HG03045 (cell line): ENCODE measurements at regions not wholly inside any gene's neighbourhood (a gene's known extent, or its start where the extent isn't known, plus 50 kb on each side); places are given as distances from the start of the nearest gene placed in this dataset.
"Not testable (repeated sequence)": the region's sequence is repeated elsewhere in the genome, so short reads cannot be mapped to it uniquely, and the experiment has no call there.

Experiments used
- ATAC-seq: cut with Tn5 transposase; IDR thresholded peaks from one replicate; pipeline ENCODE4 v1.9.1; 2021; ENCODE audit warnings: mild to moderate bottlenecking, moderate library complexity; ENCODE audit not compliant: unreplicated experiment

DNA sequence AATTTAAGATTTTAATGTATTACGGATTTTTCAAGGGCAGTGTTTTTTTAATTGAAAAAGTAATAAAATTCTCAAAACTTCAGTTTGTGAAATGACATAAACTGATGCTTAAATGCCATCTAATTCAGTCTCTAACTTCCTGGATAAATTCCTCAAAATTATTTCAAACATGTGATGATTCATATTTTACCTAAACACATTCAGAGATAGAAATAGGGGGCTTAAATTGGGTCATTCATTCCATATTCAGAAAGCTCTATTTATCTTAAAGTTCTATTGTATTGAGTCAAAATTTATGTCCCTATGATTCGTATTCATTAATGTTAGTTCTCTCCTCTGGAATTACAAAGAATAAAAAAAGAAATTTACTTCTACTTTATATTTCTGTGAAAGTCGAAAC is 713.6 kb upstream of the CHRM3 start:
- no peak for ATAC-seq

DNA sequence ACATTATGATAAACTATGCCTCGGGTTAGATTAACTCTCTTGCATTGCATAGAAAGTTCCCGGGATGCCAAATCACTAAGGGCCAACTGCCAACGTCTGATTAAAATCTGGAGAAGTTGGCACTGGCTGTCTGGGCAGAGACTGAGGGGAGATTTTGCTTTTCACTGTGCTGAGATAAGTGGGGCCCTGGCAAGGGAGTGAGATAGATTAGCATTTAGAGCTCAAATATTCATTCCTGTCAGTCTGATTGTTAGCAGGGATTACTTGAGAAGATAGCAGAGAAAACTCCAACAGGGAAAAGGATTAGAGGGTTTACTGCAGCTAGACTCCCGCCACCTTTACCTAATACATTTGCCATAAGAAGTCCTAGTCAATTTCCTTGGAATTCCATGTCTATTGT is 714.1 kb upstream of the CHRM3 start:
- ATAC-seq = no peak

GRCh38 chr1:238664139-238664538 is 722.2 kb upstream of the CHRM3 start:
- no peak for ATAC-seq

DNA sequence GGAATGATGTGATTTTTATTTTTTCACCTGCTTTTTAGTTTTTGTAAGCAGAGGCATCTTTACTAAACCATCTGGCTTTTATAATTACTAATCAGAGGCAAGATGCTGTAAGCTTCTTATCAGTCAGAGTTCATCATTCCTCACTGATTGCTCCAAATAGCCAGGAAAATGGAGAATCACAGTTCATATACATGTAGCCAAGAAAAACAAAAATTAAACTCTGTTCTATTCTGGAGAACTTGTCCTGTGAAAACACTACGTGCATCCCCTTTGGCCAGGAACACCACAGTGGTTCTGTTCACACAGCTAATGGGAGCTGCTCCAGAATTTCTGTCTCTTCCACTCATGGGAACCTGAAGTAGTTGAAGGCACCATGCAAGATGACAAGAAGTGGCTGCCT is 725.5 kb upstream of the CHRM3 start:
- no peak for ATAC-seq

DNA sequence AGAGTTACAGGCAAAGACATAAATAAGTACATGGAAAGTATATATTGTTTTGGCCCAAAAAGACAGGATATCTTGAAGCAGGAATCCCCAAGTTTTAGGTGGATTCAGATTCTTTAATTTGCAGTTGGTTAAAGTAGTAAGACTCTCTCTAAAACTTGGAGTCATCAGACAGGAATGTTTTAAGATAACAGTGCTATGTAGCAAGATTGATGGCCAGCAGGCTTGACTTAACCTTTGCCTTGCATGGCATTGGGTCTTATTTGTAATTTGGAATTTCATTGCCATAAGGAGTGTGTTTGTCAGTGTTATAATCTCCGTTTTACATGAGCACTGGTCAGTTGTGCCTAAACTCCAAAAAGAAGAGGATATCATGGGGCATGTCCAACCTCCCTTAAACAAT is 727.6 kb upstream of the CHRM3 start:
- no peak for ATAC-seq

- ATAC-seq = no peak
These were observed 732.6 kb upstream of the CHRM3 start for GRCh38 chr1:238653693-238654321.

- ATAC-seq = no peak
These were observed 733.9 kb upstream of the CHRM3 start for GRCh38 chr1:238652346-238652968.

GRCh38 chr1:238649200-238649599 is 737.2 kb upstream of the CHRM3 start:
- no peak for ATAC-seq

- no peak for ATAC-seq
These were observed 737.6 kb upstream of the CHRM3 start for GRCh38 chr1:238648751-238649150.

- ATAC-seq = no peak
These were observed 738.1 kb upstream of the CHRM3 start for GRCh38 chr1:238648296-238648695.

DNA sequence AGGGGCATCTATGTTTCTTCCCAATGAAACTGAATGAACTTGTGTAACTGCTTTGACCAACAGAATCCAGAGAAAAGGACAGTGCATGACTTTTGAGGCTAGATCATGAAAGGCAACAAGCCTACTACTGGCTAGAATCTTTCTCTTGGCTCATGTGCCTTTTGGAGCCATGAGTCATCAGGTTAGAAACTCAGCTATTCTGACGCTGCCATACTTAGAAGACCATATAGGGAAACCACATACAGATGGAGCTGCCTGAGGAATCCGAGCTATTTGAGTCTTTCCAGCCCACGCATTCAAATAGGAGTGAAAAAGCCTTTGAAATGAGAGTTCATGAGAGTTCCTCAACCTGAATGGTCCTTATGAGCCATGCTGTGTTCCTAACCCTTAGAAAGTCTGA is 738.5 kb upstream of the CHRM3 start:
- ATAC-seq = no peak

- no peak for ATAC-seq
These were observed 744.1 kb upstream of the CHRM3 start for GRCh38 chr1:238642231-238642630.

- no peak for ATAC-seq
These were observed 746.5 kb upstream of the CHRM3 start for GRCh38 chr1:238639861-238640260.

- ATAC-seq = no peak
These were observed 737.4 kb upstream of the ZP4 start for GRCh38 chr1:238628110-238628509.

GRCh38 chr1:238624776-238625175 is 734.1 kb upstream of the ZP4 start:
- no peak for ATAC-seq

DNA sequence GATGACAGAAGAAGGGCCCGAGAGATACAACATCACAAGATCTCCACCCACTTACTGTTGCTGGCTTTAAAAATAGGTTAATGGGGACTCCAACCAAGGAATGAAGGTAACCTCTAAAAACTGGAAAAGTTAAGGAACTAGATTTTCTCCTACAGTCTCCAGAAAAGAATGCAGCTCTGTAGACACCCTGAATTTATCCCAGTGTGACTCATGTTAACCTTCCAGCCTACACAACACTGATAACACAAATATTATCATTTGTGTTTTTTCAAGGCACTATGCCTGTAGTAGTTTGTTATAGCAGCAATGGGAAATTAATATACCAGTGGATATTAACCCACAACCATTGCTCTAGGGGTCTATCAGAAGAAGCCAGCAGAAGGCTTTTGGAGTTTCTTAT is 730.7 kb upstream of the ZP4 start:
- ATAC-seq = no peak

- no peak for ATAC-seq
These were observed 728.9 kb upstream of the ZP4 start for GRCh38 chr1:238619652-238620051.

- no peak for ATAC-seq
These were observed 720.7 kb upstream of the ZP4 start for GRCh38 chr1:238611406-238611805.

DNA sequence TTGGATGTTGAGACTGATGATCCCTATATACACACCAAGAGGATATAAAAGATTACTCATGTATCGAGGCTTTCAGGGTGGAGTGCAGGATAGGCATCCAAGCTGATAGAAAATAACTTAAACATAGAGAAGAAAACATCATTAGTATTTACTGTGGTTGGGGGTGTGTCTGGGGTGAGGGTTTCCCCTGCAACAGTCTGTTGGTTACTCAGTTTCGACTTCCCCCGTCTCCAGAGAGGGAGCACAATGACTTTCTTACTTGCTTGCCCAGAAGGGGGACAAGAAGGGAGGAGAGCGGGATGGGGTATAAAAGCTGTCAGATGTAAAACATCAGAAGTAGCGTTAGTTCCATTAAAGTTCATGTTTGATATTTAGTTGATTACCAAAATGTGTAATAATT is 717.4 kb upstream of the ZP4 start:
- ATAC-seq = no peak

DNA sequence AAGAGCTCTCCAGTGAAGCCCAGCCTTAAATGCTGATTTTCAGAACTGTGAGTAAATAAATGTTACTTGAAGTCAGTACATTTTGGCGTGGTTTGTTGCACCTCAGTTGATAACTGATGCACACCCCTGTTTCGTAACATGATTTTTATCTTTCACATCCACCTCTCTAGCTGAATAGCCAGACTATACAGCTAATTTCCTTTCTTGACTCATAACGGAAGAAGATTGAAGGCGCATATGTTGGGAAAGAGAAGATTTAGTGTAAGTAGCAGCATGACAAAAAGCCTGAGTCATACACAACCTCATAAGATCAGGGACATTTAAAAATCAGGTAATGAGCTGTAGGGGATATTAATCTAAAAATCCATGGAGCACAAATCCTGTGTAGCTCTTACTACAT is 716.2 kb upstream of the ZP4 start:
- ATAC-seq = no peak

DNA sequence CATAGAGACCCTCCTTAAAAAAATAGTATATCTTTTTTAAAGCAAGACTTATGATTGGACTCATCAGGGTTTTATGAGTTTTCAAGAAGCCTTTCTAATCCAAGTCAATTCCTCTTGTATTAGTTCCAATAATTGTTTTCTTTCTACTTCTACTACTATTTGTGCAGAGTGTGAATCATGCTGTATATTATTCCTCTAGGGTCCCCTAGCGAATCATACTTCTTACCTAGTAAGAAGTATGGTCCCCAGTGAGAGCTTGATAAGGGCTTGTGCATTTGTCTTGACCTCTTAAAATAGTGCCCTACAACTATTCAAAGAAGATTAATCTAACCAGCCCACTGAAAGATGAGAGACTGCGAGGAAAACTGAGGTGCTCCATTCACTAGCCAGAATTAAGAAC is 715.7 kb upstream of the ZP4 start:
- ATAC-seq = no peak

GRCh38 chr1:238604357-238604756 is 713.6 kb upstream of the ZP4 start:
- ATAC-seq = no peak

GRCh38 chr1:238601604-238602003 is 710.9 kb upstream of the ZP4 start:
- ATAC-seq = not testable (repeated sequence)
